NCI-H128 (cell line): ENCODE measurements at regions not wholly inside any gene's neighbourhood (a gene's known extent, or its start where the extent isn't known, plus 50 kb on each side); places are given as distances from the start of the nearest gene placed in this dataset.
"Not testable (repeated sequence)": the region's sequence is repeated elsewhere in the genome, so short reads cannot be mapped to it uniquely, and the experiment has no call there.

Experiments
- DNase-seq: peaks from one replicate; lab custom pipeline; 2025; ENCODE audit not compliant: unreplicated experiment; lab: John Stamatoyannopoulos, UW

DNA sequence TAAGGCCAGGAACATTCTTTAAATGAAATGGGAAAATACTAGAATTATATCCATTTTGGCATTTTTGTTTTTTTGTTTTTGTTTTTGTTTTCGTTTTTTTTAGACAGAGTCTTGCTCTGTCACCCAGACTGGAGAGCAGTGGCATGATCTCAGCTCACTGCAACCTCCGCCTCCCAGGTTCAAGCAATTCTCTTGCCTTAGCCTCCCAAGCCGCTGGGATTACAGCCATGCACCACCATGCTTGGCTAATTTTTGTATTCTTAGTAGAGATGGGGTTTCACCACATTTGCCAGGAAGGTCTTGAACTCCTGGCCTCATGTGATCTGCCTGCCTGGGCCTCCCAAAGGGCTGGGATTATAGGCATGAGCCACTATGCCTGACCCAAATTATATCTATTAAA, 520.7 kb upstream of the RORB start:
- not testable (repeated sequence) for DNase-seq

- DNase-seq = no peak
These were observed 517.3 kb upstream of the RORB start for GRCh38 chr9:73979894-73980264.

GRCh38 chr9:73980754-73981153, 516.4 kb upstream of the RORB start:
- DNase-seq = no peak

- no peak for DNase-seq
These were observed 515.7 kb upstream of the RORB start for GRCh38 chr9:73981405-73981804.

DNA sequence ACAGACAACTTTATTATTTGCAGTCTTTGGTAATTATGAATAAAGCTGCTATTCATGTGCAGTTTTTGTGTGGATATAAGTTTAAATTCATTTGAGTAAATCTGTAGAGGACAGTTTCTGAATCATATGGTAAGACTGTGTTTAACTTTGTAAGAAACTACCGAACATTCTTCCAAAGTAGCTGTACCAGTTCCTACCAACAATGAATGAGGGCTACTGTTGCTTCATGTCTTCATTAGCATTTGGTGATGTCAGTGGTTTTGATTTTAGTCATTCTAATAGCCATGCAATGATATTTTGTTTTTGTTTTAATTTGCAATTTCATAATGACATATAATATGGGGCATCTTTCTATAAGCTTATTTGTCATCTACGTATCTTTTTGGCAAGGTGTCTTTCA, 501.3 kb upstream of the RORB start:
- no peak for DNase-seq

DNA sequence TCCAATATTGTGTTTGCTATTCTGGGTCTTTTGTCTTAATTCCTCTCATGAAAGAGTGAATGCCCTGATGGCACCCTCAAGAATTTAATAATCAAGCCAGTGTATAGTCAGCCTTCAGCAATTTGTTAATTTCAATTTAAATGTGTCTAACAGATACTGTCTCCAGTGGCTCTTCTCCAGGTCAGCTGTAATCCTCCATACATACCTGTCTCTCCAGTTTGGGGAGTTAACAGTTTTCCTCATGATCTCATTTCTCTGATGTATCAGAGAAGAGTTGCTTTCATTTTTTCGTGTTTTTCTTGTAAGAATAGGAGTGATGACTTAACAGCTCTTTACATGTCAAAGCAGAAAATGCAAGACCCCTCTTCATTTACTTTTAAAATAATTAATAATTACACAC, 500.3 kb upstream of the RORB start:
- DNase-seq = no peak

GRCh38 chr9:74001382-74001781, 495.8 kb upstream of the RORB start:
- no peak for DNase-seq

- DNase-seq = no peak
These were observed 490.2 kb upstream of the RORB start for GRCh38 chr9:74006935-74007334.

- no peak for DNase-seq
These were observed 489.3 kb upstream of the RORB start for GRCh38 chr9:74007833-74008232.

DNA sequence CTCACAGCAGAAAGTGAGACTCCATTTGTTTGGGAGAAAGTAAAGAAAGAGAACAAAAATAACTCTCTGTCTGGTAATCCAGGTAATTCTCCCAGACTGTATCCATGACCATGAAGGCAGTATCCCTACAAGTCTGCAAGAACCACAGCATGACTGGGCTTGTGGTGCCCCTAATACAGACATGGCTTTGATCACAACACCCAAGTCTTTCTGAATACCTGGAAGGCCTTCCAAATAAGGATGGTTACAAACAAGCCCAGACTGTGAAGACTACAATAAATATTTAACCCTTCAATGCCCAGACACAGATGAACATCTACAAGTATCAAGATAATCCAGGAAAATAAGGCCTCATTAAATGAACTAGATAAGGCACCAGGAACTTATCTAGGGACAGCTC, 481.1 kb upstream of the RORB start:
- no peak for DNase-seq

- no peak for DNase-seq
These were observed 471.7 kb upstream of the RORB start for GRCh38 chr9:74025402-74025925.

GRCh38 chr9:74032421-74032820, 464.7 kb upstream of the RORB start:
- DNase-seq = no peak

DNA sequence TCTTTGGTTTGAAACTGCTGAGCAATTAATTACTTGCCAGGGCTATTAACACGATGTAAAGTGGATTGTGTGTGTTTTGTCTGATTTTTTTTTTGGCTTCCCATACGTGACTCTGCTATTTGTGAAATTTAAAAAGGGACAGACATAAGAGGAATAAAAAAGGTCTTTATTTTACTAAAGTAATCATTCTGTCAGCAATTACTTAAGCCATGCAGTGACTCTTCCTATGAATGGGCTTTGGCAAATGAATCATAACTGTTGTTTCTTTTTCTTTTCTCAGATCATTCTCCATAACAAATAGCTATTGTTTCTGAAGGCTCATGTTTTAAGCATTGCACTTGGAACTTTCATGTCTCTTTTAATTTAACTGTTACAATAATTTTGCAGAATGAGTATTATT, 461.3 kb upstream of the RORB start:
- DNase-seq = no peak

- no peak for DNase-seq
These were observed 460.4 kb upstream of the RORB start for GRCh38 chr9:74036549-74037231.

DNA sequence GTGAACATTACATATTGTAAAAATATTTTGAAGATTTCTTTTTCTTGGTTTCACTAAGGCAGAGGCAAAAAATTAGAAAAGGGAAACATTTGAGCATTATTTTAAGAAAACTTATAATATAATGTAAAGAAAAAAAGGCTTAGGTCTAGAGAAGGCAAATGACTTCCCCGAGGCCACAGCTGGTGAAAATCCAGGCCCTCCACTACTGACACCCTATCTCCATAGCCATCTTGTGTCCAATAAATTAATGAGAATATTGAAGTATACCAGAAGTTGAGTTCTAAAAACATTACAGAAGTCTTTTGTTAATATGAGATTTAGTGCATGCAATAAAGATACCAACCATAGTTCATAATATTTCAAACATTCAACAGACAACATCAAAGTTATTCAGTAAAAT, 459.9 kb upstream of the RORB start:
- no peak for DNase-seq

DNA sequence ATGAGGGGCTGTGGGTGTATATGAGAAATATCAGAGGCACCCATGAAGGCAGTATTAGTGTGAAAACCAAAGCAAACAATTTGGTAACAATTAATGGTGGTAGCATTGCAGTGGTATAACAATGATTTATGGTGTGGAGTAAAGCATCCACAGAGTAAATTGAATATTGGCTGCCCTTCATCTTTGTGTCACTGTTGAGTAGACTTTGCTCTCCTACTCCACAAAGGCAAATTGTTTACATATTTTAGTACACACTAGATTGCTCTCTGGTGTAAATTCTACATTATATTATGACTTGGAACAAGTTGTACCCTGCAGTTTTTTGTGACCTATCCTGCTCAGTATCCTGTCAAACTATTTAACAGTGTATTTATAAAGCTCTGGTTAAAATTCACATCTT, 455.5 kb upstream of the RORB start:
- DNase-seq = no peak

GRCh38 chr9:74044844-74045243, 452.3 kb upstream of the RORB start:
- DNase-seq = no peak

- no peak for DNase-seq
These were observed 441.1 kb upstream of the RORB start for GRCh38 chr9:74056023-74056422.

DNA sequence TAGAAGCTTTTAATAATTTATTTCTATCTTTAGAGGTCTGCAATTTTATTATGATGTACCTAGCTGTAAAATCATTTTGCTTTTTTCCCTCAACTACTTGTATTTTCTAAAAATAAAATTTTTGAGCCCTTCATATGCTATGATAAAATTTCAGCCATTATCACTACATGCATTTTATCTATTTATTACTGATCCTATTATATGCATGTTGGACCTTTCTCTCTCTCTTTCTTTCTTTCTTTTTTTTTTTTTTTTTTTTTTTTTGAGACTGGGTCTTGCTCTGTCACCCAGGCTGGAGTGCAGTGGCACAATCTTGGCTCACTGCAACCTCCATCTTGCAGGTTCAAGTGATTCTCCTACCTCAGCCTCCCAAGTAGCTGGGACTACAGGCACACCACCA, 440.1 kb upstream of the RORB start:
- not testable (repeated sequence) for DNase-seq

- DNase-seq = no peak
These were observed 432.4 kb upstream of the RORB start for GRCh38 chr9:74064702-74065101.

- DNase-seq = no peak
These were observed 431.0 kb upstream of the RORB start for GRCh38 chr9:74066128-74066527.

- DNase-seq = no peak
These were observed 430.5 kb upstream of the RORB start for GRCh38 chr9:74066605-74067004.

DNA sequence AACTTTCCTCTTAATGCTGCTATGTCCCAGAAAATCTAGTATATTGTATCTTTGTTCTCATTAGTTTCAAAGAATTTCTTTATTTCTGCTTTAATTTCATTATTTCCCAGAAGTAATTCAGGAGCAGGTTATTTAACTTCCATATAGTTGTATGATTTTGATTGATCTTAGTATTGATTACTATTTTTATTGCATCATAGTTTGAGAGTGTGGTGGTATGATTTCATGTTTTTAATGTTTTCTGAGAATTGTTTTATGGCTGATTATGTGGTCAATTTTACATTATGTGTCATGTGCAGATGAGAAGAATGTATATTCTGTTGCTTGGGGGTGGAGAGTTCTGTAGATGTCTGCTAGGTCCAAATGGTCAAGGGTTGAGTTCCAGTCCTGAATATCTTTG, 425.6 kb upstream of the RORB start:
- no peak for DNase-seq
